ENCODE measurements at regions not wholly inside any gene's neighbourhood (a gene's known extent, or its start where the extent isn't known, plus 50 kb on each side); places are given as distances from the start of the nearest gene placed in this dataset.

GRCh38 chr19:31450696-31451095 is 101.5 kb upstream of the TSHZ3 start:
- ATAC-seq (no peak), DNase-seq (ENCODE audit: low spot score) (no peak), FAIRE-seq (no peak)
- 35% methylated on average over 5 of the region's 5 CpGs for WGBS (ENCODE audit: low lambda C conversion rate)
- no peak overlapping the region for H3K27ac ChIP-seq (ENCODE audit: extremely low read length, insufficient read depth, low read length)
- ChIA-PET CTCF (ENCODE audit: low intra/inter-chr PET ratio, low total read pairs) (no interaction called here), POLR2A (no interaction called here)
- no peaks in the 10 kb centered on the region for H3K4me1 ChIP-seq (ENCODE audit: insufficient read depth, low read length)
- H4K20me1 ChIP-seq (ENCODE audit: insufficient read depth, low read length): no peaks in the 10 kb centered on the region
- TF ChIP-seq DR1 (CRISPR knock-in tag; IDR thresholded peaks at IDR 0.05): no peak
- TF ChIP-seq ZNF776 (CRISPR knock-in tag; IDR thresholded peaks at IDR 0.05): no peak
- no peak for TF ChIP-seq ZNF234 (CRISPR knock-in tag; conservative IDR thresholded peaks at IDR 0.05)
- no peak for TF ChIP-seq ZSCAN21 (CRISPR knock-in tag; IDR thresholded peaks at IDR 0.05; ENCODE audit: borderline replicate concordance)
- no peak for TF ChIP-seq GPN1 (CRISPR knock-in tag; IDR thresholded peaks at IDR 0.05; ENCODE audit: borderline replicate concordance)
- TF ChIP-seq SIX1 (CRISPR knock-in tag; IDR thresholded peaks at IDR 0.05; ENCODE audit: borderline replicate concordance): no peak
- TF ChIP-seq HNRNPUL1 (IDR thresholded peaks at IDR 0.05; ENCODE audit: low read depth, low read length): no peak
- TF ChIP-seq ZNF770 (CRISPR knock-in tag; IDR thresholded peaks at IDR 0.05): no peak
- H3K79me2 ChIP-seq (ENCODE audit: insufficient read depth, low read length): no peaks in the 10 kb centered on the region
- BruUV-seq (replicated peaks): no TSS peak
- H3K27me3 ChIP-seq (ENCODE audit: control insufficient read depth in 1 of 2, insufficient read depth in 2 of 2, low read length in 2 of 2): no peaks in the 10 kb centered on the region
- H3K36me3 ChIP-seq (replicated peaks in 1 of 2; ENCODE audit: control insufficient read depth in 1 of 2, insufficient read depth in 2 of 2, low read length in 2 of 2): no peaks in the 10 kb centered on the region
- no peak overlapping the region for H2AFZ ChIP-seq (ENCODE audit: low read length)
- H3K4me2 ChIP-seq (ENCODE audit: low read depth, low read length): no peak overlapping the region
- H3K4me3 ChIP-seq (replicated peaks in 1 of 3; ENCODE audit: insufficient read depth in 1 of 3, low read depth in 2 of 3, low read length in 3 of 3): no peak overlapping the region
- peaks cover 56% of the 10 kb centered on the region for H3K9me3 ChIP-seq (ENCODE audit: low read length)
- intact Hi-C loops (cut with micrococcal nuclease; ENCODE audit: unreplicated experiment): no loop called here
- H3K9ac ChIP-seq (ENCODE audit: insufficient read depth, low read depth, low read length): no peak overlapping the region
- in situ Hi-C loops (cut with HindIII; ENCODE audit: extremely low pct_ligation_motif_present, low pct_unique_long_range_greater_than_20kb): no loop called here

Measured in HepG2 (cell line).